H1 (cell line): ENCODE measurements at regions not wholly inside any gene's neighbourhood (a gene's known extent, or its start where the extent isn't known, plus 50 kb on each side); places are given as distances from the start of the nearest gene placed in this dataset.

ENCODE experiments used
- EP300 ChIP-seq, 2 experiments: IDR thresholded peaks; 1 replicate in 1 of 2; 2 replicates in 1 of 2; pipeline ENCODE4 v1.6.1; 2011 to 2012; ENCODE audit warnings: low read depth in 2 of 2, low read length in 2 of 2, mild to moderate bottlenecking in 2 of 2, borderline replicate concordance in 1 of 2, inconsistent platforms in 1 of 2, moderate library complexity in 1 of 2
- EZH2 ChIP-seq: fragments of 200-600 bp; sonication (generic); IDR thresholded peaks from 2 replicates; pipeline ENCODE4 v1.7.1; 2012; ENCODE audit warnings: low read depth, mild to moderate bottlenecking, moderate library complexity, low read length, inconsistent platforms; ENCODE audit not compliant: severe bottlenecking
- JUN ChIP-seq: IDR thresholded peaks from 2 replicates; pipeline ENCODE4 v1.6.1; 2011; ENCODE audit warnings: low read depth, mild to moderate bottlenecking, improper control_type of control experiment, low read length
- JUND ChIP-seq: IDR thresholded peaks from 2 replicates; pipeline ENCODE4 v1.6.1; 2011; ENCODE audit warnings: mild to moderate bottlenecking, improper control_type of control experiment, low read length
- MAFK ChIP-seq: IDR thresholded peaks from 2 replicates; pipeline ENCODE4 v1.6.1; 2012; ENCODE audit warnings: low read depth, mild to moderate bottlenecking, improper control_type of control experiment, low read length
- NRF1 ChIP-seq: IDR thresholded peaks from 2 replicates; pipeline ENCODE4 v1.6.1; 2011; ENCODE audit warnings: mild to moderate bottlenecking, low read depth, low read length, improper control_type of control experiment
- POLR2A ChIP-seq, 2 experiments: IDR thresholded peaks; 1 replicate in 1 of 2; 2 replicates in 1 of 2; pipeline ENCODE4 v1.6.1; 2011; ENCODE audit warnings: low read depth in 2 of 2, low read length in 2 of 2, mild to moderate bottlenecking in 2 of 2; ENCODE audit errors: control extremely low read depth in 1 of 2
- RNF2 ChIP-seq: fragments of 200-900, 300-1000 bp; sonication (generic); IDR thresholded peaks from 2 replicates; pipeline ENCODE4 v1.7.1; 2016; ENCODE audit warnings: borderline replicate concordance, low read depth, mild to moderate bottlenecking, antibody characterized with exemption, low read length; ENCODE audit not compliant: poor library complexity, severe bottlenecking; ENCODE audit errors: missing control alignments
- SIN3A ChIP-seq, 2 experiments: IDR thresholded peaks in 1 of 2; conservative IDR thresholded peaks in 1 of 2; 2 replicates each; pipeline ENCODE4 v1.6.1; 2011 to 2012; ENCODE audit warnings: low read length in 2 of 2, improper control_type of control experiment in 1 of 2, low read depth in 1 of 2, mild to moderate bottlenecking in 1 of 2
- SIX5 ChIP-seq: IDR thresholded peaks from 2 replicates; pipeline ENCODE4 v1.6.1; 2011; ENCODE audit warnings: mild to moderate bottlenecking, low read depth, low read length
- SRF ChIP-seq: IDR thresholded peaks from 2 replicates; pipeline ENCODE4 v1.6.1; 2011; ENCODE audit warnings: mild to moderate bottlenecking, low read depth, low read length, moderate library complexity
- TCF12 ChIP-seq: IDR thresholded peaks from 2 replicates; pipeline ENCODE4 v1.6.1; 2011; ENCODE audit warnings: low read depth, mild to moderate bottlenecking, low read length
- TF ChIP-seq, protein P1 (sequence below), 3 experiments: IDR thresholded peaks; 1 replicate in 2 of 3; 2 replicates in 1 of 3; pipeline versions ENCODE4 v1.5.1 to v1.6.1; 2011; ENCODE audit warnings: low read length in 3 of 3, mild to moderate bottlenecking in 3 of 3, inconsistent platforms in 2 of 3, low read depth in 1 of 3, moderate library complexity in 1 of 3; ENCODE audit not compliant: insufficient read depth in 1 of 3; ENCODE audit errors: control extremely low read depth in 1 of 3
- TF ChIP-seq, protein P2 (sequence below): IDR thresholded peaks from 2 replicates; pipeline ENCODE4 v1.6.1; 2011; ENCODE audit warnings: low read length, improper control_type of control experiment

GRCh38 chr6:50610562-50610961 lies 102.8 kb upstream of the TFAP2D start:
- no peak for TF ChIP-seq JUN
- TF ChIP-seq JUND, result no peak
- TF ChIP-seq NRF1, result no peak
- no peak for TF ChIP-seq EZH2
- TF ChIP-seq SIX5, result no peak
- TF ChIP-seq POLR2A (IDR thresholded peaks at IDR 0.05; ENCODE audit: control extremely low read depth in 1 of 2, low read depth in 2 of 2, low read length in 2 of 2), result no peak
- TF ChIP-seq, protein P1, sequence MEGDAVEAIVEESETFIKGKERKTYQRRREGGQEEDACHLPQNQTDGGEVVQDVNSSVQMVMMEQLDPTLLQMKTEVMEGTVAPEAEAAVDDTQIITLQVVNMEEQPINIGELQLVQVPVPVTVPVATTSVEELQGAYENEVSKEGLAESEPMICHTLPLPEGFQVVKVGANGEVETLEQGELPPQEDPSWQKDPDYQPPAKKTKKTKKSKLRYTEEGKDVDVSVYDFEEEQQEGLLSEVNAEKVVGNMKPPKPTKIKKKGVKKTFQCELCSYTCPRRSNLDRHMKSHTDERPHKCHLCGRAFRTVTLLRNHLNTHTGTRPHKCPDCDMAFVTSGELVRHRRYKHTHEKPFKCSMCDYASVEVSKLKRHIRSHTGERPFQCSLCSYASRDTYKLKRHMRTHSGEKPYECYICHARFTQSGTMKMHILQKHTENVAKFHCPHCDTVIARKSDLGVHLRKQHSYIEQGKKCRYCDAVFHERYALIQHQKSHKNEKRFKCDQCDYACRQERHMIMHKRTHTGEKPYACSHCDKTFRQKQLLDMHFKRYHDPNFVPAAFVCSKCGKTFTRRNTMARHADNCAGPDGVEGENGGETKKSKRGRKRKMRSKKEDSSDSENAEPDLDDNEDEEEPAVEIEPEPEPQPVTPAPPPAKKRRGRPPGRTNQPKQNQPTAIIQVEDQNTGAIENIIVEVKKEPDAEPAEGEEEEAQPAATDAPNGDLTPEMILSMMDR (IDR thresholded peaks at IDR 0.05; ENCODE audit: control extremely low read depth in 1 of 3, insufficient read depth in 1 of 3, low read depth in 1 of 3, low read length in 3 of 3), result peak in 1 of 3 experiments; percentile 7; a peak in 2 of 4 replicates
- TF ChIP-seq EP300 (IDR thresholded peaks at IDR 0.05; ENCODE audit: borderline replicate concordance in 1 of 2, low read depth in 2 of 2, low read length in 2 of 2), result no peak
- TF ChIP-seq SIN3A (conservative IDR thresholded peaks at IDR 0.05 in 1 of 2, IDR thresholded peaks at IDR 0.05 in 1 of 2; ENCODE audit: low read depth in 1 of 2, low read length in 2 of 2), result no peak
- TF ChIP-seq TCF12, result no peak
- TF ChIP-seq RNF2, result no peak
- no peak for TF ChIP-seq MAFK
- no peak for TF ChIP-seq SRF
- TF ChIP-seq, protein P2, sequence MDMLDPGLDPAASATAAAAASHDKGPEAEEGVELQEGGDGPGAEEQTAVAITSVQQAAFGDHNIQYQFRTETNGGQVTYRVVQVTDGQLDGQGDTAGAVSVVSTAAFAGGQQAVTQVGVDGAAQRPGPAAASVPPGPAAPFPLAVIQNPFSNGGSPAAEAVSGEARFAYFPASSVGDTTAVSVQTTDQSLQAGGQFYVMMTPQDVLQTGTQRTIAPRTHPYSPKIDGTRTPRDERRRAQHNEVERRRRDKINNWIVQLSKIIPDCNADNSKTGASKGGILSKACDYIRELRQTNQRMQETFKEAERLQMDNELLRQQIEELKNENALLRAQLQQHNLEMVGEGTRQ, result no peak
